ENCODE measurements at regions not wholly inside any gene's neighbourhood (a gene's known extent, or its start where the extent isn't known, plus 50 kb on each side); places are given as distances from the start of the nearest gene placed in this dataset.

DNA sequence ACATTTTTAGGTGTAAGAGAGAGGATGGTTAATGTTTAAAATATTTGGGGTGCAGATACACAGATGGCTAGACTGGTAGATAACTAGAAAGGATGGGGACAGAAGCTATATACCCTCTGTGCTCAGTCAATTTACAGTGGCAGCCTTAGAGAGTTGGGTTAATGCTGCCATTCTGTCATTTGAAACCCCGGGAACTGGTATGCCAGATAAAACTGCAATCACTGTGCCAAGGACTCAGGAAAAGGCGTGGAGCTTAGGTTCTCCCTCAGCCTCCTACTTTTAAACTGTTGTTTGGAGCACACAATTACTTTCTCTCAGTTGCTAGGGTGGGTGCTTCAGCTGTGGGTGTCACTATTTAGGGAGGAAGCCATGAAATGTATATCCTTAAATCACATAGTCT is 90.0 kb upstream of the HNRNPU start:
- Histone ChIP-seq H3K27me3 (ENCODE audit: insufficient read depth, poor library complexity, severe bottlenecking) (no peaks in the 10 kb centered on the region), H3K36me3 (ENCODE audit: low read depth) (no peaks in the 10 kb centered on the region), H3K27ac (ENCODE audit: poor library complexity, severe bottlenecking) (no peak overlapping the region), H3K4me3 (ENCODE audit: severe bottlenecking) (no peak overlapping the region), H3K4me1 (ENCODE audit: insufficient read depth, poor library complexity, severe bottlenecking) (no peaks in the 10 kb centered on the region), H3K9me3 (ENCODE audit: severe bottlenecking) (no peaks in the 10 kb centered on the region)
- ATAC-seq (ENCODE audit: low read depth) (no peak), DNase-seq (ENCODE audit: low spot score) (no peak)
- TF ChIP-seq, protein P1, sequence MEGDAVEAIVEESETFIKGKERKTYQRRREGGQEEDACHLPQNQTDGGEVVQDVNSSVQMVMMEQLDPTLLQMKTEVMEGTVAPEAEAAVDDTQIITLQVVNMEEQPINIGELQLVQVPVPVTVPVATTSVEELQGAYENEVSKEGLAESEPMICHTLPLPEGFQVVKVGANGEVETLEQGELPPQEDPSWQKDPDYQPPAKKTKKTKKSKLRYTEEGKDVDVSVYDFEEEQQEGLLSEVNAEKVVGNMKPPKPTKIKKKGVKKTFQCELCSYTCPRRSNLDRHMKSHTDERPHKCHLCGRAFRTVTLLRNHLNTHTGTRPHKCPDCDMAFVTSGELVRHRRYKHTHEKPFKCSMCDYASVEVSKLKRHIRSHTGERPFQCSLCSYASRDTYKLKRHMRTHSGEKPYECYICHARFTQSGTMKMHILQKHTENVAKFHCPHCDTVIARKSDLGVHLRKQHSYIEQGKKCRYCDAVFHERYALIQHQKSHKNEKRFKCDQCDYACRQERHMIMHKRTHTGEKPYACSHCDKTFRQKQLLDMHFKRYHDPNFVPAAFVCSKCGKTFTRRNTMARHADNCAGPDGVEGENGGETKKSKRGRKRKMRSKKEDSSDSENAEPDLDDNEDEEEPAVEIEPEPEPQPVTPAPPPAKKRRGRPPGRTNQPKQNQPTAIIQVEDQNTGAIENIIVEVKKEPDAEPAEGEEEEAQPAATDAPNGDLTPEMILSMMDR (IDR thresholded peaks at IDR 0.05; ENCODE audit: poor library complexity, severe bottlenecking) = no peak

DNA sequence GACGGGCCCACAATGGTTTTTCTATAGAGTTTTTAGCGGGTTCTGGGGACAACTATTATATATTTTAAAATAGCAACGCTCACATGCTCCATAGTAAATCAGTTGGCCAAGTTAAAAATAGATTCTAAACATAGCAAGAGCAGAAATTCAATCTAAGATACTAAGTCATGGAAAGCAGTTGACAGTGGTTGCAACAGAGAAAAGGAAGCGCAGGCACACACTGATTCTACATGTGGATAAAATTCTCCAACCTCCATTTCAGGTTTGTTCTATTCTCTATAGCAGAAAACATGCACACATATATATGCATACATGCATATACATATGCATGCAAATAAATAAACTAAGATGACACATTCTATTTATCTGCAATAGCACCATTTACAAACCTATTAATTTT is 89.6 kb upstream of the HNRNPU start:
- ATAC-seq (ENCODE audit: low read depth) = no peak
- no peaks in the 10 kb centered on the region for H3K36me3 ChIP-seq (ENCODE audit: low read depth)
- TF ChIP-seq, protein P1 (IDR thresholded peaks at IDR 0.05; ENCODE audit: poor library complexity, severe bottlenecking) = no peak

DNA sequence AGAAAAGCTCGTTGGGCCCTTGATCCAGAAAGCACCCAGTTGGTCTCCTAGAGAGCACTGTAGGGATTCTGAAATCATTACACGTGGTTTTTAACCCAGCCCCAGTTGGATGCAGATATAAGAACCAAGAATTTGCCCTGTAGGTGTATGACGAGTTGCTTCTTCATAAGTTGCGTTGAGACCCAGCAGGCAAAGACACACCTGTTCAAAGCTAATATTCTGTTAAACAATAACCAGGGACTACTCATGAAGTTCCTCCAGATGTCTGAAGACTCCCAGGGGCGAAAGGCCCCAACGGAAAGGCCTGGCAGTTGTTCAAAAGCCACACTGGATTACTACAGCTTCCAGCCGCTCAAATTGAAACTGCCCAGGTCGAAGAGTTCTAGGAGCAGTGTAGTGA is 88.6 kb upstream of the HNRNPU start:
- DNase-seq (ENCODE audit: low spot score) (no peak), ATAC-seq (ENCODE audit: low read depth) (peak; percentile 58; the same call in 1 of the 3 replicates)
- H3K4me1 ChIP-seq (ENCODE audit: insufficient read depth, poor library complexity, severe bottlenecking) = no peaks in the 10 kb centered on the region
- H3K4me3 ChIP-seq (ENCODE audit: severe bottlenecking) = no peak overlapping the region
- no peak overlapping the region for H3K27ac ChIP-seq (ENCODE audit: poor library complexity, severe bottlenecking)
- TF ChIP-seq, protein P1 (IDR thresholded peaks at IDR 0.05; ENCODE audit: poor library complexity, severe bottlenecking) = no peak
- no peaks in the 10 kb centered on the region for H3K9me3 ChIP-seq (ENCODE audit: severe bottlenecking)
- H3K27me3 ChIP-seq (ENCODE audit: insufficient read depth, poor library complexity, severe bottlenecking) = no peaks in the 10 kb centered on the region
- no peaks in the 10 kb centered on the region for H3K36me3 ChIP-seq (ENCODE audit: low read depth)

More for the DNA sequence above, 89.6 kb upstream of the HNRNPU start:
- H3K4me1 ChIP-seq (ENCODE audit: insufficient read depth, poor library complexity, severe bottlenecking) = no peaks in the 10 kb centered on the region
- no peaks in the 10 kb centered on the region for H3K27me3 ChIP-seq (ENCODE audit: insufficient read depth, poor library complexity, severe bottlenecking)
- no peak overlapping the region for H3K27ac ChIP-seq (ENCODE audit: poor library complexity, severe bottlenecking)
- no peak overlapping the region for H3K4me3 ChIP-seq (ENCODE audit: severe bottlenecking)
- H3K9me3 ChIP-seq (ENCODE audit: severe bottlenecking) = no peaks in the 10 kb centered on the region
- no peak for DNase-seq (ENCODE audit: low spot score)

DNA sequence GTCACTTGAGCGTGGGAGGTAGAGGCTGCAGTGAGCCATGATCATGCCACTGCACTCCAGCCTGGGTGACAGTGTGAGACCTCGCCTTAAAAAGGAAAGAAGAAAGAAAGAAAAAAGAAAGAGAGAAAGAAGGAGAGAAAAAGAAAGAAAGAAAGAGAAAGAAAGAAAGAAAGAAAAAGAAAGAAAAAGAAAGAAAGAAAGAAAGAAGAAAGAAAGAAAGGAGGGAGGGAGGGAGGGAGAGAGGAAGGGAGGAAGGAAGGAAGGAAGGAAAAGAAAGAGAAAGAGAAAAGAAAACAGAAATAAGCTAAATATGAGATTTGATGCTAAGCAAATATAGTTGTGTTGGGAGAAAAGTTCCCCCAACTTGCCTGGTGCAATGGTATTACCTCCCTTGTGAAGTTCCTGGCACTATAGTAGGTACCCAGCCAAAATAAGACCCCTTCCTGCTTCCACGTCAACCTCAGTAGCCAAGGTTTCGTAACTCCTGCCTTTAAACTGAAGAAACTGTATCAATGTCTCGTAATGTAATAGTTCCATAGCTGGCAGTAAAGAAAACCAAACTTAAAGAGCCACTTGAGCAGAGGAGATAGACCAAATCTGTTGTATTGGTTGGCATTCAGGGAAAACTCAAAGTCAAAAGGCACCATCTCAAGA is 88.1 kb upstream of the HNRNPU start:
- no peaks in the 10 kb centered on the region for H3K27me3 ChIP-seq (ENCODE audit: insufficient read depth, poor library complexity, severe bottlenecking)
- no peak overlapping the region for H3K27ac ChIP-seq (ENCODE audit: poor library complexity, severe bottlenecking)
- no peaks in the 10 kb centered on the region for H3K36me3 ChIP-seq (ENCODE audit: low read depth)
- DNase-seq (ENCODE audit: low spot score) (no peak), ATAC-seq (ENCODE audit: low read depth) (no peak)
- TF ChIP-seq, protein P1 (IDR thresholded peaks at IDR 0.05; ENCODE audit: poor library complexity, severe bottlenecking) = no peak
- no peaks in the 10 kb centered on the region for H3K4me1 ChIP-seq (ENCODE audit: insufficient read depth, poor library complexity, severe bottlenecking)
- no peaks in the 10 kb centered on the region for H3K9me3 ChIP-seq (ENCODE audit: severe bottlenecking)
- no peak overlapping the region for H3K4me3 ChIP-seq (ENCODE audit: severe bottlenecking)

DNA sequence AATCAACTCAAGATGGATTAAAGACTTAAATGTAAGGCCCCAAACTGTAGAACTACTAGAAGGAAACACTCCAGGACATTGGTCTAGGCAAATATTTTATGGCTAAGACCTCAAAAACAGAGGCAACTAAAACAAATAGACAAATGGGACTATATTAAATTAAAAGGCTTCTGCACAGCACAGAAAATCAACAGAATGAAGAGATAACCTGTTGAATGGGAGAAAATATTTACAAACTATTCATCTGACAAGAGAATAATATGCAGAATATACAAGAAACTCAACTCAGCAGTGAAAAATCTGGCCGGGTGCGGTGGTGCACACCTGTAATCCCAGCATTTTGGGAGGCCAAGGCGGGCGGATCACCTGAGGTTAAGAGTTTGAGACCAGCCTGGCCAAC is 84.1 kb upstream of the HNRNPU start:
- no peaks in the 10 kb centered on the region for H3K4me1 ChIP-seq (ENCODE audit: insufficient read depth, poor library complexity, severe bottlenecking)
- H3K27ac ChIP-seq (ENCODE audit: poor library complexity, severe bottlenecking) = no peak overlapping the region
- no peak for ATAC-seq (ENCODE audit: low read depth)
- DNase-seq (ENCODE audit: low spot score) = no peak
- H3K27me3 ChIP-seq (ENCODE audit: insufficient read depth, poor library complexity, severe bottlenecking) = no peaks in the 10 kb centered on the region
- TF ChIP-seq, protein P1 (IDR thresholded peaks at IDR 0.05; ENCODE audit: poor library complexity, severe bottlenecking) = no peak
- H3K36me3 ChIP-seq (ENCODE audit: low read depth) = no peaks in the 10 kb centered on the region
- no peak overlapping the region for H3K4me3 ChIP-seq (ENCODE audit: severe bottlenecking)
- no peaks in the 10 kb centered on the region for H3K9me3 ChIP-seq (ENCODE audit: severe bottlenecking)

Data from RWPE2 (cell line).